ENCODE measurements at regions not wholly inside any gene's neighbourhood (a gene's known extent, or its start where the extent isn't known, plus 50 kb on each side); places are given as distances from the start of the nearest gene placed in this dataset.

GRCh38 chr9:93829271-93830011, 125.7 kb downstream of the BARX1 start:
- no peak for DNase-seq (ENCODE audit: low read depth in 2 of 2)

GRCh38 chr9:93828331-93829097, 126.6 kb downstream of the BARX1 start:
- DNase-seq (ENCODE audit: low read depth in 2 of 2) = no peak

- peak in 1 of 2 experiments; percentile 25 for DNase-seq (ENCODE audit: low read depth in 2 of 2)
Observed at GRCh38 chr9:93827545-93828330, 127.4 kb downstream of the BARX1 start.

GRCh38 chr9:93826905-93827544, 128.1 kb downstream of the BARX1 start:
- DNase-seq (ENCODE audit: low read depth in 2 of 2) = no peak

GRCh38 chr9:93826209-93826608, 128.9 kb downstream of the BARX1 start:
- peak; percentile 12 to 46 for DNase-seq (ENCODE audit: low read depth in 2 of 2)

- no peak for DNase-seq (ENCODE audit: low read depth in 2 of 2)
Observed at GRCh38 chr9:93825348-93826115, 129.6 kb downstream of the BARX1 start.

- DNase-seq (ENCODE audit: low read depth in 2 of 2) = no peak
Observed at GRCh38 chr9:93824386-93825294, 130.5 kb downstream of the BARX1 start.

GRCh38 chr9:93823245-93824072, 131.7 kb downstream of the BARX1 start:
- no peak for DNase-seq (ENCODE audit: low read depth in 2 of 2)

GRCh38 chr9:93822229-93822628, 132.9 kb downstream of the BARX1 start:
- no peak for DNase-seq (ENCODE audit: low read depth in 2 of 2)

- no peak for DNase-seq (ENCODE audit: low read depth in 2 of 2)
Observed at GRCh38 chr9:93821307-93821703, 133.8 kb downstream of the BARX1 start.

GRCh38 chr9:93820667-93821306, 134.4 kb downstream of the BARX1 start:
- DNase-seq (ENCODE audit: low read depth in 2 of 2) = no peak

GRCh38 chr9:93819905-93820304, 135.2 kb downstream of the BARX1 start:
- no peak for DNase-seq (ENCODE audit: low read depth in 2 of 2)

- no peak for DNase-seq (ENCODE audit: low read depth in 2 of 2)
Observed at GRCh38 chr9:93818827-93819472, 136.2 kb downstream of the BARX1 start.

- DNase-seq (ENCODE audit: low read depth in 2 of 2) = no peak
Observed at GRCh38 chr9:93818237-93818636, 136.9 kb downstream of the BARX1 start.

- no peak for DNase-seq (ENCODE audit: low read depth in 2 of 2)
Observed at GRCh38 chr9:93815677-93816076, 139.5 kb downstream of the BARX1 start.

- DNase-seq (ENCODE audit: low read depth in 2 of 2) = no peak
Observed at GRCh38 chr9:93815135-93815534, 140.0 kb downstream of the BARX1 start.

GRCh38 chr9:93814077-93814956, 140.8 kb downstream of the BARX1 start:
- DNase-seq (ENCODE audit: low read depth in 2 of 2) = no peak

Data from stimulated activated CD4-positive, alpha-beta T cell treated with anti-CD3 and anti-CD28 coated beads, Interleukin-12 subunit alpha, Interleukin-12 subunit beta, amount 100 ng/mL, for 24 hours (primary cell).